NCI-H748 treated with DMSO at 0.1 percent for 48 hours (cell line): ENCODE measurements at regions not wholly inside any gene's neighbourhood (a gene's known extent, or its start where the extent isn't known, plus 50 kb on each side); places are given as distances from the start of the nearest gene placed in this dataset.
"Not testable (repeated sequence)": the region's sequence is repeated elsewhere in the genome, so short reads cannot be mapped to it uniquely, and the experiment has no call there.

ENCODE experiments used
- DNase-seq: peaks from one replicate; lab custom pipeline; 2025; lab: John Stamatoyannopoulos, UW

GRCh38 chr7:91685544-91685943 lies 195.0 kb downstream of the MTERF1 start:
- DNase-seq = no peak

- DNase-seq = no peak
Observed at GRCh38 chr7:91690541-91691070, 189.9 kb downstream of the MTERF1 start.

- no peak for DNase-seq
Observed at GRCh38 chr7:91691865-91692264, 188.6 kb downstream of the MTERF1 start.

- DNase-seq = no peak
Observed at GRCh38 chr7:91692800-91693199, 187.7 kb downstream of the MTERF1 start.

- no peak for DNase-seq
Observed at GRCh38 chr7:91694351-91694841, 186.1 kb downstream of the MTERF1 start.

GRCh38 chr7:91710881-91711280 lies 169.6 kb downstream of the MTERF1 start:
- no peak for DNase-seq

GRCh38 chr7:91713669-91714068 lies 166.8 kb downstream of the MTERF1 start:
- no peak for DNase-seq

GRCh38 chr7:91717681-91718470 lies 162.6 kb downstream of the MTERF1 start:
- DNase-seq = no peak

- DNase-seq = no peak
Observed at GRCh38 chr7:91719008-91719407, 161.5 kb downstream of the MTERF1 start.

GRCh38 chr7:91720260-91720937 lies 160.1 kb downstream of the MTERF1 start:
- no peak for DNase-seq

- no peak for DNase-seq
Observed at GRCh38 chr7:91722831-91723230, 157.7 kb downstream of the MTERF1 start.

- DNase-seq = not testable (repeated sequence)
Observed at GRCh38 chr7:91729046-91729445, 151.5 kb downstream of the MTERF1 start.

- no peak for DNase-seq
Observed at GRCh38 chr7:91731976-91732375, 148.5 kb downstream of the MTERF1 start.

- no peak for DNase-seq
Observed at GRCh38 chr7:91749418-91749817, 131.1 kb downstream of the MTERF1 start.

- DNase-seq = no peak
Observed at GRCh38 chr7:91750091-91750490, 130.4 kb downstream of the MTERF1 start.

GRCh38 chr7:91752102-91752501 lies 128.4 kb downstream of the MTERF1 start:
- DNase-seq = no peak

GRCh38 chr7:91754280-91754679 lies 126.2 kb downstream of the MTERF1 start:
- DNase-seq = not testable (repeated sequence)

GRCh38 chr7:91755121-91755520 lies 125.4 kb downstream of the MTERF1 start:
- not testable (repeated sequence) for DNase-seq

GRCh38 chr7:91759205-91759863 lies 121.2 kb downstream of the MTERF1 start:
- peak; percentile 1 for DNase-seq

- no peak for DNase-seq
Observed at GRCh38 chr7:91767820-91768219, 112.7 kb downstream of the MTERF1 start.

GRCh38 chr7:91771394-91771793 lies 109.1 kb downstream of the MTERF1 start:
- no peak for DNase-seq
